Osteocyte (in vitro differentiated cells): ENCODE measurements at regions not wholly inside any gene's neighbourhood (a gene's known extent, or its start where the extent isn't known, plus 50 kb on each side); places are given as distances from the start of the nearest gene placed in this dataset.

Experiments
- DNase-seq: peaks from one replicate; pipeline ENCODE4 v3.0.0; 2021; ENCODE audit warnings: mixed read lengths; ENCODE audit not compliant: unreplicated experiment; ENCODE audit errors: extremely low spot score
- H3K27ac Mint-ChIP-seq: one replicate; pipeline ENCODE4 v1.8.0; 2021; ENCODE audit warnings: mild to moderate bottlenecking, mixed read lengths; ENCODE audit not compliant: unreplicated experiment
- H3K27me3 Mint-ChIP-seq: one replicate; pipeline ENCODE4 v1.8.0; 2021; ENCODE audit warnings: mixed read lengths; ENCODE audit not compliant: unreplicated experiment
- H3K36me3 Mint-ChIP-seq: one replicate; pipeline ENCODE4 v1.8.0; 2021; ENCODE audit warnings: mixed read lengths; ENCODE audit not compliant: unreplicated experiment
- H3K4me1 Mint-ChIP-seq: one replicate; pipeline ENCODE4 v1.8.0; 2021; ENCODE audit warnings: mixed read lengths; ENCODE audit not compliant: unreplicated experiment
- H3K4me3 Mint-ChIP-seq: one replicate; pipeline ENCODE4 v1.8.0; 2021; ENCODE audit warnings: mild to moderate bottlenecking, moderate library complexity, mixed read lengths; ENCODE audit not compliant: unreplicated experiment
- H3K9me3 Mint-ChIP-seq: one replicate; pipeline ENCODE4 v1.8.0; 2021; ENCODE audit warnings: mixed read lengths; ENCODE audit not compliant: unreplicated experiment
- CTCF ChIP-seq: fragments of 200-600 bp; sonication (generic); IDR thresholded peaks from 2 replicates; pipeline ENCODE4 v1.5.0; 2021; ENCODE audit warnings: antibody characterized with exemption, mild to moderate bottlenecking, moderate library complexity

GRCh38 chr10:35844686-35845085, 202.6 kb upstream of the FZD8 start:
- Mint-ChIP-seq H3K9me3 (peaks cover 16% of the 10 kb centered on the region), H3K36me3 (peaks cover 3% of the 10 kb centered on the region), H3K4me3 (no peak overlapping the region), H3K27ac (no peak overlapping the region), H3K4me1 (peaks cover 14% of the 10 kb centered on the region), H3K27me3 (peaks cover 3% of the 10 kb centered on the region)
- no peak for DNase-seq
- no peak for TF ChIP-seq CTCF

GRCh38 chr10:35843524-35844181, 201.6 kb upstream of the FZD8 start:
- Mint-ChIP-seq H3K27ac (no peak overlapping the region), H3K27me3 (peaks cover 2% of the 10 kb centered on the region), H3K4me3 (no peak overlapping the region), H3K4me1 (peaks cover 14% of the 10 kb centered on the region), H3K9me3 (peaks cover 20% of the 10 kb centered on the region), H3K36me3 (peaks cover 3% of the 10 kb centered on the region)
- no peak for TF ChIP-seq CTCF
- DNase-seq, result no peak

GRCh38 chr10:35838054-35838453, 196.0 kb upstream of the FZD8 start:
- Mint-ChIP-seq H3K4me3 (no peak overlapping the region), H3K9me3 (peaks cover 20% of the 10 kb centered on the region), H3K27me3 (peaks cover 2% of the 10 kb centered on the region), H3K27ac (no peak overlapping the region), H3K36me3 (peaks cover 3% of the 10 kb centered on the region), H3K4me1 (no peaks in the 10 kb centered on the region)
- no peak for TF ChIP-seq CTCF
- no peak for DNase-seq

- H3K9me3 Mint-ChIP-seq, result peaks cover 10% of the 10 kb centered on the region
- H3K36me3 Mint-ChIP-seq, result no peaks in the 10 kb centered on the region
- H3K4me3 Mint-ChIP-seq, result no peak overlapping the region
- DNase-seq, result no peak
- TF ChIP-seq CTCF, result no peak
- peaks cover 2% of the 10 kb centered on the region for H3K27me3 Mint-ChIP-seq
- no peaks in the 10 kb centered on the region for H3K4me1 Mint-ChIP-seq
- H3K27ac Mint-ChIP-seq, result no peak overlapping the region
Measured at GRCh38 chr10:35835545-35835944, 193.4 kb upstream of the FZD8 start.

- DNase-seq, result no peak
- H3K27ac Mint-ChIP-seq, result no peak overlapping the region
- no peak overlapping the region for H3K4me3 Mint-ChIP-seq
- no peaks in the 10 kb centered on the region for H3K36me3 Mint-ChIP-seq
- H3K4me1 Mint-ChIP-seq, result no peaks in the 10 kb centered on the region
- TF ChIP-seq CTCF, result no peak
- H3K27me3 Mint-ChIP-seq, result peaks cover 2% of the 10 kb centered on the region
- peaks cover 7% of the 10 kb centered on the region for H3K9me3 Mint-ChIP-seq
Measured at GRCh38 chr10:35834877-35835494, 192.9 kb upstream of the FZD8 start.
